Panc1 (cell line): ENCODE measurements at regions not wholly inside any gene's neighbourhood (a gene's known extent, or its start where the extent isn't known, plus 50 kb on each side); places are given as distances from the start of the nearest gene placed in this dataset.

ENCODE experiments used
- ATAC-seq: fragments of 200-7000 bp; cut with Tn5 transposase; 2 replicates; pipeline ENCODE4 v1.9.1; 2020; ENCODE audit warnings: mild to moderate bottlenecking, moderate library complexity
- BruUV-seq: library from RNA; stranded (reverse); fragments of 400-500 nt; replicated peaks from 2 replicates; lab custom pipeline; 2021; lab: Mats Ljungman, UMichigan
- CTCF ChIA-PET: fragments of 300-600 bp; sonication (Branson Sonifier 250); formaldehyde crosslinking; loops from one replicate; lab custom pipeline; 2022; ENCODE audit warnings: antibody characterized with exemption; lab: Charles Lee
- POLR2A ChIA-PET: fragments of 300-600 bp; sonication (Branson Sonifier 250); formaldehyde crosslinking; loops from one replicate; lab custom pipeline; 2022; ENCODE audit warnings: antibody characterized with exemption; lab: Charles Lee
- DNase-seq: peaks from one replicate; pipeline ENCODE4 v3.0.0-alpha.2; 2010; ENCODE audit warnings: low read depth, low spot score
- H3K27ac ChIP-seq: 2 replicates; pipeline ENCODE4 v1.5.1; 2011; ENCODE audit warnings: mild to moderate bottlenecking, low read length, inconsistent platforms
- H3K27me3 ChIP-seq: fragments of 200-500 bp; sonication (Bioruptor generic); 2 replicates; pipeline ENCODE4 v1.6.0; 2014; ENCODE audit warnings: low read length, inconsistent platforms; ENCODE audit not compliant: control insufficient read depth, insufficient read depth
- H3K36me3 ChIP-seq: fragments of 200-500 bp; sonication (Bioruptor generic); 2 replicates; pipeline ENCODE4 v1.5.1; 2014; ENCODE audit warnings: inconsistent platforms, mild to moderate bottlenecking, low read length, moderate library complexity; ENCODE audit not compliant: control insufficient read depth, insufficient read depth
- H3K4me1 ChIP-seq: 2 replicates; pipeline ENCODE4 v1.5.1; 2011; ENCODE audit warnings: inconsistent platforms, mild to moderate bottlenecking, low read length, moderate library complexity; ENCODE audit not compliant: control insufficient read depth, insufficient read depth
- H3K4me3 ChIP-seq, 2 experiments: 2 replicates each; pipeline ENCODE4 v1.5.1; 2011 to 2012; ENCODE audit warnings: low read depth in 2 of 2, low read length in 2 of 2, mild to moderate bottlenecking in 2 of 2, inconsistent platforms in 1 of 2, moderate library complexity in 1 of 2
- H3K9me3 ChIP-seq: fragments of 200-500 bp; sonication (Bioruptor generic); 2 replicates; pipeline ENCODE4 v1.5.1; 2014; ENCODE audit warnings: low read depth, mild to moderate bottlenecking, inconsistent platforms, low read length, moderate library complexity; ENCODE audit not compliant: control insufficient read depth, insufficient read depth
- POLR2AphosphoS5 ChIP-seq: IDR thresholded peaks from 2 replicates; pipeline ENCODE4 v1.6.1; 2012; ENCODE audit warnings: mild to moderate bottlenecking, low read depth, low read length, moderate library complexity
- SIN3A ChIP-seq: IDR thresholded peaks from 2 replicates; pipeline ENCODE4 v1.6.1; 2012; ENCODE audit warnings: low read depth, mild to moderate bottlenecking, low read length, moderate library complexity, borderline replicate concordance; ENCODE audit not compliant: insufficient read depth
- TCF7L2 ChIP-seq: IDR thresholded peaks from 2 replicates; pipeline ENCODE4 v1.6.1; 2011; ENCODE audit warnings: mild to moderate bottlenecking, low read depth, low read length, inconsistent platforms
- in situ Hi-C: cut with HindIII; loops from 2 replicates; pipeline ENCODE4 v1.10.0; 2016; ENCODE audit warnings: low sequenced_read_pairs, low pct_unique_long_range_greater_than_20kb
- intact Hi-C: fragments of 100-400 bp; cut with micrococcal nuclease; formaldehyde crosslinking; loops from one replicate; pipeline ENCODE4 v1.10.0; 2022; ENCODE audit not compliant: unreplicated experiment
- TF ChIP-seq, protein P1 (sequence below): fragments of 450-650 bp; IDR thresholded peaks from 2 replicates; pipeline ENCODE4 v1.5.1; 2017; ENCODE audit warnings: mild to moderate bottlenecking
- TF ChIP-seq, protein P2 (sequence below), 2 experiments: IDR thresholded peaks; 2 replicates each; pipeline ENCODE4 v1.6.1; 2011 to 2012; ENCODE audit warnings: low read depth in 2 of 2, control low read depth in 1 of 2, low read length in 1 of 2, mild to moderate bottlenecking in 1 of 2, moderate library complexity in 1 of 2; ENCODE audit not compliant: insufficient read depth in 1 of 2

DNA sequence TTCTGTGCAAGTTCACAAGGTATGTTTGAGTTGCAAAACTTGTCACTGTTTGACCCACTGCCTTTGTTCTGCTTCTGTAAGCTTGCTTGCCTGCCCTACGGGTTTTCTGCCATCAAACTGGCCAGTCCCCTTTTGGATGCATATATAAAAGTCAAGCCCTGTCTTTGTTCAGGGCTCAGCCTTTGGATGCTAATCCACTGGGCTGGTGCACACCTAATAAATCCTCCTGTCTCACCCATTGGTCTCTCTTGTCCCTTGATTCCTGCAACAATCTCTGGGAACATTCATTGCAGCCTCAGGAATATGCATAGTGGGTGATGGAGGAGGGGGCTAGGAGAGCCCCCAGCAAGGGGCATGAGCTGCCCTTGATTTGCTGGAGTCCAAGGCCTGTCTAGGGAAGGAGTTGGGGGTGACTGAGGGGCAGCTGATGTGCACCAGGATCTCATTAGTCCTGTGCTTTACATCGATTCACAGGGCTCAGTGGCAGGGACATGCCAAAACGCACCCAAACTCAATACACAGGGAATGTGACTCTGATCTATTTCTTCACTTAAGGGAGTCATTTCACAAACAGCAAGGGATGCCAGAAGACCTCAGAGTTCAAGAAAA is 225.4 kb upstream of the NLRP1 start:
- no peaks in the 10 kb centered on the region for H3K4me1 ChIP-seq
- in situ Hi-C loops, result no loop called here
- DNase-seq (no peak), ATAC-seq (no peak)
- intact Hi-C loops, result no loop called here
- H3K36me3 ChIP-seq, result no peaks in the 10 kb centered on the region
- no TSS peak for BruUV-seq
- ChIA-PET CTCF (no interaction called here), POLR2A (no interaction called here)
- H3K9me3 ChIP-seq, result peaks cover 5% of the 10 kb centered on the region; the same call in 1 of the 2 replicates
- H3K27me3 ChIP-seq, result no peaks in the 10 kb centered on the region
- no peak overlapping the region for H3K4me3 ChIP-seq
- no peak overlapping the region for H3K27ac ChIP-seq
- no peak for TF ChIP-seq TCF7L2
- TF ChIP-seq POLR2AphosphoS5, result no peak
- TF ChIP-seq, protein P1, sequence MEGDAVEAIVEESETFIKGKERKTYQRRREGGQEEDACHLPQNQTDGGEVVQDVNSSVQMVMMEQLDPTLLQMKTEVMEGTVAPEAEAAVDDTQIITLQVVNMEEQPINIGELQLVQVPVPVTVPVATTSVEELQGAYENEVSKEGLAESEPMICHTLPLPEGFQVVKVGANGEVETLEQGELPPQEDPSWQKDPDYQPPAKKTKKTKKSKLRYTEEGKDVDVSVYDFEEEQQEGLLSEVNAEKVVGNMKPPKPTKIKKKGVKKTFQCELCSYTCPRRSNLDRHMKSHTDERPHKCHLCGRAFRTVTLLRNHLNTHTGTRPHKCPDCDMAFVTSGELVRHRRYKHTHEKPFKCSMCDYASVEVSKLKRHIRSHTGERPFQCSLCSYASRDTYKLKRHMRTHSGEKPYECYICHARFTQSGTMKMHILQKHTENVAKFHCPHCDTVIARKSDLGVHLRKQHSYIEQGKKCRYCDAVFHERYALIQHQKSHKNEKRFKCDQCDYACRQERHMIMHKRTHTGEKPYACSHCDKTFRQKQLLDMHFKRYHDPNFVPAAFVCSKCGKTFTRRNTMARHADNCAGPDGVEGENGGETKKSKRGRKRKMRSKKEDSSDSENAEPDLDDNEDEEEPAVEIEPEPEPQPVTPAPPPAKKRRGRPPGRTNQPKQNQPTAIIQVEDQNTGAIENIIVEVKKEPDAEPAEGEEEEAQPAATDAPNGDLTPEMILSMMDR, result no peak
- TF ChIP-seq SIN3A, result no peak
- TF ChIP-seq, protein P2, sequence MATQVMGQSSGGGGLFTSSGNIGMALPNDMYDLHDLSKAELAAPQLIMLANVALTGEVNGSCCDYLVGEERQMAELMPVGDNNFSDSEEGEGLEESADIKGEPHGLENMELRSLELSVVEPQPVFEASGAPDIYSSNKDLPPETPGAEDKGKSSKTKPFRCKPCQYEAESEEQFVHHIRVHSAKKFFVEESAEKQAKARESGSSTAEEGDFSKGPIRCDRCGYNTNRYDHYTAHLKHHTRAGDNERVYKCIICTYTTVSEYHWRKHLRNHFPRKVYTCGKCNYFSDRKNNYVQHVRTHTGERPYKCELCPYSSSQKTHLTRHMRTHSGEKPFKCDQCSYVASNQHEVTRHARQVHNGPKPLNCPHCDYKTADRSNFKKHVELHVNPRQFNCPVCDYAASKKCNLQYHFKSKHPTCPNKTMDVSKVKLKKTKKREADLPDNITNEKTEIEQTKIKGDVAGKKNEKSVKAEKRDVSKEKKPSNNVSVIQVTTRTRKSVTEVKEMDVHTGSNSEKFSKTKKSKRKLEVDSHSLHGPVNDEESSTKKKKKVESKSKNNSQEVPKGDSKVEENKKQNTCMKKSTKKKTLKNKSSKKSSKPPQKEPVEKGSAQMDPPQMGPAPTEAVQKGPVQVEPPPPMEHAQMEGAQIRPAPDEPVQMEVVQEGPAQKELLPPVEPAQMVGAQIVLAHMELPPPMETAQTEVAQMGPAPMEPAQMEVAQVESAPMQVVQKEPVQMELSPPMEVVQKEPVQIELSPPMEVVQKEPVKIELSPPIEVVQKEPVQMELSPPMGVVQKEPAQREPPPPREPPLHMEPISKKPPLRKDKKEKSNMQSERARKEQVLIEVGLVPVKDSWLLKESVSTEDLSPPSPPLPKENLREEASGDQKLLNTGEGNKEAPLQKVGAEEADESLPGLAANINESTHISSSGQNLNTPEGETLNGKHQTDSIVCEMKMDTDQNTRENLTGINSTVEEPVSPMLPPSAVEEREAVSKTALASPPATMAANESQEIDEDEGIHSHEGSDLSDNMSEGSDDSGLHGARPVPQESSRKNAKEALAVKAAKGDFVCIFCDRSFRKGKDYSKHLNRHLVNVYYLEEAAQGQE (IDR thresholded peaks at IDR 0.05; ENCODE audit: insufficient read depth in 1 of 2, low read depth in 2 of 2, low read length in 1 of 2), result no peak

GRCh38 chr17:5812590-5812989 is 228.3 kb upstream of the NLRP1 start:
- no TSS peak for BruUV-seq
- Histone ChIP-seq H3K27ac (no peak overlapping the region), H3K4me3 (no peak overlapping the region), H3K36me3 (no peaks in the 10 kb centered on the region), H3K9me3 (peaks cover 5% of the 10 kb centered on the region; the same call in 1 of the 2 replicates), H3K4me1 (no peaks in the 10 kb centered on the region), H3K27me3 (no peaks in the 10 kb centered on the region)
- in situ Hi-C loops (no loop called here), intact Hi-C loops (no loop called here)
- ATAC-seq, result no peak
- TF ChIP-seq TCF7L2, result no peak
- TF ChIP-seq, protein P2 (IDR thresholded peaks at IDR 0.05; ENCODE audit: insufficient read depth in 1 of 2, low read depth in 2 of 2, low read length in 1 of 2), result no peak
- TF ChIP-seq SIN3A, result no peak
- no peak for TF ChIP-seq POLR2AphosphoS5
- TF ChIP-seq, protein P1, result no peak
- ChIA-PET POLR2A (no interaction called here), CTCF (no interaction called here)
- no peak for DNase-seq
